8988T (cell line): ENCODE measurements at regions not wholly inside any gene's neighbourhood (a gene's known extent, or its start where the extent isn't known, plus 50 kb on each side); places are given as distances from the start of the nearest gene placed in this dataset.
"Not testable (repeated sequence)": the region's sequence is repeated elsewhere in the genome, so short reads cannot be mapped to it uniquely, and the experiment has no call there.

Source experiments
- DNase-seq: peaks from one replicate; pipeline ENCODE4 v3.0.0; 2011

DNA sequence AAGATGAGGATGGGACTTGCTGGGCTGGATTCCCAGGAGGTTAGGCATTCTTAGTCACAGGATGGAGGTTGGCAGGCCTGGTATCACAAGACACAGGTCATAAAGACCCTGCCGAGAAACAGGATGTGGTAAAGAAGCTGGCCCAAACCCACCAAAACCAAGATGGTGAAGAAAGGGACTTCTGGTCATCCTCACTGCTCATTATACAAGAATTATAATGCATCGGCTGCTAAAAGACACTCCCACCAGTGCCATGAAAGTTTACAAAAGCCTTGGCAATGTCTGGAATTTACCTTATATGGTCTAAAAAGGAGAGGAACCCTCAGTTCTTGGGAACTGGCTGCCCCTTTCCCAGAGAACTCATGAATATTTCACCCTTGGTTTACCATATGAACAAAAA is 345.5 kb upstream of the POM121L12 start:
- DNase-seq: no peak

DNA sequence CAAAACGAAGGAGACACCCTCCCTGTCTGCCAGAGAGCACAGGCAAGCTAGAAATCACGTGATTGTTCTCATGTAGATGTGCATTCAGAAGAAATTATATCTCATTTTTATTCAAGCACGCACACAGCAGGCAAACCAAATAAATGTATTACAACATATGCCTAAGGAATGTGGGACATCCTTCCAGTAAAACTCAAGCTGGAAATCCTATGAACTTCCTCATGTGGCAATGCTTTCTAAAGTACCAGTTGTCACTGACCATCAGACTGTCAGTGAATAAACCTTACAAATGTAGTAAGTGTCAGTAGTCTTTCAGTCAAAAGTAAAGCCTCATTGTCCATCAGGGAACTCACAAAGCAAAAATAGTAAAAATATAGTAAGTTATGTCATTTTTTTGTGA is 350.1 kb upstream of the POM121L12 start:
- no peak for DNase-seq

DNA sequence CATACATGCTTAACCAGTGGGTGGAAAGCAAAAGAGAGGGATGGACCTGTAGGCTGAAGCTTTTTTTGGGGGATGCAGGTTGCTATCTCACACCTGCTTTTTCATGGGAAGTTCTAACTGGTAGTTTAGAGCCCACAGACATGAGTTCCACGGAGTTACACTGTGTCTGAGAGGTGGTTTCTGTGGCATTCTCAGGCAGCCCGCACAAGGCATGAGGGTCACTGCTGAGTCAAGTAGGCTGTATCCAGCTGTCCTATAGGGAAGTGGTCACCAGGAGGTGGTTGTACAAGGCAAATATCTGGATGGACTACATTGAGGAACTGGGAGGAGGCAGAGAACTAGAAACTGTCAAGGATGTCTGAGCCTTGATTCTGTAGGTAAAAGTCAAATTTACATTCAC is 351.0 kb upstream of the POM121L12 start:
- DNase-seq: no peak

DNA sequence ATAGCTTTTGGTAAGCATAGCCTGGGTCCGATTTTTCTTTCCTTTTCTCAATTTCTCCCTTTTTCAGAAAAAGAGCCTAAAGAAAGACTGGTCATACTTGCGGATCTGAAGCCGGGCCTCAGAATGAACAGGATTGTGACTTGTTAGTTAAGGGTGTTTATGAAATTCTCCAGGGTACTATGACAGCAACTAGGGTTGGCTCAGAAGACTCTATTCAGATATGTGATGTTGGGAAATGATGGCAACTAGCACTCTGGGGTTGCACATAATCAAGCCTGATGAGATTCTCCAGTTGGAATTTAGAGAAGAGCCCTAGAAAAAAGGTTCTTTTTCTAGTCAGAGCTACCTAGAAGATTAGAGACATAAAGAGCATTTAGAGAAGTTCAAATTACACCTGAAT is 352.4 kb upstream of the POM121L12 start:
- DNase-seq: no peak

DNA sequence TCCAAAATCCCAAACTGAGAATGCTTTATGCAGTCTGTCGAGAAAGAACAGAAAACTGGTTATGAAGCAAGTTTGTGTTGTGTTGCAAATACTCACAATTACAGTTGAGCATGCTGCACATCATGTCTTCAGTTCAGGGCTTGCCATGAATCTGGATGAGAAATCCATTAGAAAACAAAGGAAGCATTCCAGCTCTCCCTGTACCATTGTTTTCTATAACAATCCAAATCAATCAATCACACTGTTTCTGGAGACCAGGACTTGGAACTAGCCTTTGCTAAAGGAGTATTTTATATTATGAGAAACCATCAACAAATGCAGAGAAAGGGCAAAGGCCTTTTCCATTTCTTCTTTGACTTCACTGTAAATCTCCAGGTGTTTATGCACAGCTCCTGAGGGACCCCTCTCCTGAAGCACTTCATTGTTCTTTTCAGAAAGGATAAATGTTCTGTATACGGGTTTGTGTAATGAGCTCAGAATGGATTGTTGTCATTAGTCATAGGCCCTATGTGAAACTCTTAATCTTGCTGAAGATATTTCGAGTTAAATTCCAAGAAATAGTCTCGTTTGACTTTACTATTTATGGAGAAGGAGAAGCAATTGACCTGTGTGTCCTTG is 364.7 kb upstream of the POM121L12 start:
- DNase-seq: no peak

DNA sequence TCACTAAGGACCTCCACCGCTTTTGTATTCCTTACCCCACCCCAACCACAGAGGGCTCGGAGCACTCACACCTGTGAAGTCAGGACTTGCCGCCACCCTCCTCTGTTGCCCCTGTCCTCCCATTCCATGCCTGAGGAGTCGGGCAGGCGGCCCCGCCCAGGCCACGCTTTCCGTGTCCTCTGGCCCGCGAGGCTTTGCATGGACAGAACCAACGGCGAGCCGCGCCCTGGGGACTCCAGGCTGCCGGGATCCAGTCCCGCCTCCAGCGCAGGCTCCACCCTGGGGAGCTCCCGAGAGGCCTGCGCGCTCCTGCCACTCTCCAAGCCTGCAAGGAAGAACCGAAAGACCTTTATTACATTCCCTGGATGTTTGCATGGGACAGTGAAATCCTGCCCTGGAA is 366.4 kb upstream of the POM121L12 start:
- DNase-seq: no peak

DNA sequence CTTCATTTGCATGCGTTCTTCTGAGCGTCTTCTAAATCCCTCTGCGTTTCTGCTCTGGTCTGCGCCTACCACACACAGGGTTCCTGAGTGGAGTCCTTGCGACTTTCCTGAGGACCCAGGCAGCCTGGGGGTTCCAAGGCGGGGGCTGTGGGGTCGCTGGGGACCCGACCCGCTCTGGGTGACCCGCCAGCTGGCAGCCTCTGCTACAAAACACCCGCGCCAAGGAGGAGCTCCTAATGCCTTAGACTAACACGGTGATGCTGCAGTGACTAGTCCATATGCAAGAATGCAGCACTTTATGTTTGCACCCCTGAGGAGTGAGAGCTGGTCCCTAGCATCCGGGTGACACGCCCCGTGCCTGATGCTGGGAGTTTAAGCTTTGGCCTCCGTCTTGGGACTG is 367.0 kb upstream of the POM121L12 start:
- DNase-seq: no peak

DNA sequence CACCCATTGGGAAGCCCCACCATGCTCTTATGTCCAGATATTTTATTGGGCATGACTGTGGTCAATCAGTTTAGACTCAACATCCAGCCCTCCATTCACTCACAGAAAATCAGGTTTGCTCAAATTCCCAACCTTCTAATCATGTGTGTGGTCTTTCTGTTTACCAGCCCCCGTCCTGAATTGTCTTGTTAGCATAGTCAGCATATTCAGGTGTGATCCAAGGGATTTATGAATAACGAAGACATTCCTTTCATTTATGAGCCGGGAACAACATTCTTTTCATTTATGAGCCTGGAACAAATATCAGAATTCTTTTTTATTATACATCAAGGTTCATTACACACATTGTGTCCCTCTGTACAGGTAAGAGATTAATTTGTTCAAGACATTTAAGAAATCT is 376.3 kb upstream of the POM121L12 start:
- DNase-seq: no peak

DNA sequence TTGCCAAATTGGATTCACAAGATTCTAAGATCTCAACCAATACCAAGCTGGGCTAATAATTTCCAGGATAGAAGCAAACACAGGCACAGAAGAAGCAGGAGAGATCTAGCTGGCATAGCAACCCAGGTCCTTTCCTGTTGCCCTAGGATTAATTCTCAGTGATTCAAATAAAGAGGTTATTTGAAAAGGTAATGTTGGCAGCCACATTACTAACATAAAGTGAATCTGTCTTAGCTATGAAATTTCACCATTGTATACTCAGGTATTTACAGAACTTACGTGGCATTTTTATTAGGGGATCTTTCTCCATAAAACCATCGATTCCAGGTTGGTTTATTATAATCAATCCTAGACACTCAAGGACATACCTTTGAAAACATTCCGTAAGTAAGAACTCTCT is 379.3 kb upstream of the POM121L12 start:
- DNase-seq: no peak

DNA sequence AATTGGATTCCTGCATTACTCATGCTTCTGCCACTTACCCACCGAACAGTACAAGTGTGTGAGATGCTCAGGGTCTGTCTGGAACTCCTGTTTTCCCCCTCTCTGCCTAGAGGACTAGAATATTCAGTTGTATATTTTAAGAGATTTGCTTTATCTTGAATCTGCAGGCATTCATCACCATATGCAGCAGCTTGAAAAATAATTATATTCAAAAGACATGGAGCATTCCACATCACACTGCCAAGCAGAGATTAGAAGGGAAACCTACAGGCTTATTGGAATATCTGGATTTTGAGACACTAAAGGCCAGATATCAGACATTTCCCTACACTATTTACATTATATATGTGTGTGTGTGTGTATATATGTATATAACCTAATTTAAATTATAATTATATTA is 382.8 kb upstream of the POM121L12 start:
- DNase-seq: no peak

DNA sequence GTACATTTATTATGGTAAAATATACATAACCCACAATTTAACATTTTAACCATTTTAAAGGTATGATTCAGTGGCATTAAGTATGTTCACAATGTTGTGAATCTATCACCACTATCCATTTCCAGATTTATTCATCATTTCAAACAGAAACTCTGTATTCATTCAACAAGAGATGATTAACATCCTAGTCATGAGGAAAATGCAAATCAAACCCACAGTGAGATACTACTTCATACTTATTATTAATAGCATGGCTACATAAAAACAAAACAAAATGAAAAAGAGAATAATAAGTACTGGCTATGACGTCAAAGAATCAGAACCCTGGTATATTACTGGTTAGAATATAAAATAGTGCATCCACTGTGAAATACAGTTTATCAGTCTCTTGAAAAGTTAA is 386.6 kb upstream of the POM121L12 start:
- DNase-seq: no peak

DNA sequence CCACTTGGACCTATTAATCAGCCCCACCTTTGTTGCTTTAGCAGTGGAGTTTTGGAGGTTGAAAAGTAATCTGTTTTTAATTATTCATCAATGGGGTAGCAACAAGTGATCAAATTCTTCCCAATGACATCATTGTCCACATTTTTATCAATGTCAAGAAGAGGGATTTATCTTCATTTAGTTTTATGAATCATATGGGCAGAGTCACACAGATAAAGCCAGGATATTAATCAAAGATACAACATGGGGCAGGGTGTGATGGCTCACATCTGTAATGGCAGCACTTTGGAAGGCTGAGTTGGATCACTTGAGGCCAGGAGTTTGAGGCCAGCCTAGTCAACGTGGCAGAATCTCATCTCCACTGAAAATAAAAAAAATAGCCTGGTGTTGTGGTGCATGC is 388.4 kb upstream of the POM121L12 start:
- DNase-seq: no peak

DNA sequence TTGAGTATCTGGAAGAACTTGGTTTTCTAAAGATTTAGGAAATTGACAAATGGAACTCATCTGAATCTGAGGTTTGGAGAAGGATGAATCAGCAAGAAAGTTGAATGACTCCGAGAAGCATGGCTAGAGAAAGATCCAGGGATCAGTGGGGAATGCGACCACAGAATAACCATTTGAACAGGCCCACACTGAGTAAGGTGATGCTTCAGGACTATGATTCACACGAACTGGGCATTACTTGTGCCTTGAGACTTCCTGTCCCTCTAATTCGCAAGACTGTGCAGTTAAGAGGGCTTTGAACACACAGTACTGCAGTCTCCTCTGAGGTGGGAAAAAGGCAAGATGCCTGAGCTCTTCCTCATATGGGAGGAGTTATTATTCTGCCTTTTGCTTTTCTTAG is 395.5 kb upstream of the POM121L12 start:
- DNase-seq: no peak

DNA sequence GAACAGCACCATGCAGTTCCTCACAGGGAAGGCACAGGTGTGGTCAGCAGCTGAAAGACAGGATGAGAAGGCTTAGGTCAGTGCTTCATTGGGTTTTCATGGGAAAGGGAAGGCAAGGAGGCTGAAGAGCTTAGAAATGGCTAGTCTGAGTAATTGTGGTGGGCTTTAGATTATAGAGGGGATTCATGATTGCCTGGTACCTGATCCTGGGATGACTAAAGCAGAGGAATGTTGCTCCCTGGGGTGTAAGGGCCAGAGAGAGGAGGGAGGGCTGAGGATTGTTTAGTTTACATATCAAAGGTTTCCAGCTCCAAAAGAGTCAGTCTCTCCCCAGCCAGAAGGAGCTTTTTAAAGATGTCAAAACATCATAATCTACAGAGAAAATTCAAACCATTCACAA is 396.3 kb upstream of the POM121L12 start:
- no peak for DNase-seq

DNA sequence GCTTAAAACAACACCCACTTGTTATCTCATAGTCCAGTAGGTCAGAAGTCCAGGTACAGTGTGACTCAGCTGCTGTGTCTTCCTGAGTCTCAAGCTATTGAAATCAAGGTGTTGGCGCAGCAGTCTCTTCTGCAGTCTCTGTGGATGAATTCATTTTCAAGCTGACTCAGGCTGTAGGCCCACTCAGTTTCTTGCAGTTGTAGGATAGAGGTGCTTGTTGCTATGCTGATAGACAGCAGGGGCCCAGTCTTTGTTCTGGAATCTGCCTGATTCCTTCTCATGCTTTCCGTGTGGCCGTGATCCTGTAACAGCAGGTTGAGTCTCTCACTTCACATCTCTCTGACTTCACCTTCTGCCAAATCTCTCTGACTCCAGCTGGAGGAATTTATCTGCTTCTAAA is 400.4 kb upstream of the POM121L12 start:
- DNase-seq: no peak

DNA sequence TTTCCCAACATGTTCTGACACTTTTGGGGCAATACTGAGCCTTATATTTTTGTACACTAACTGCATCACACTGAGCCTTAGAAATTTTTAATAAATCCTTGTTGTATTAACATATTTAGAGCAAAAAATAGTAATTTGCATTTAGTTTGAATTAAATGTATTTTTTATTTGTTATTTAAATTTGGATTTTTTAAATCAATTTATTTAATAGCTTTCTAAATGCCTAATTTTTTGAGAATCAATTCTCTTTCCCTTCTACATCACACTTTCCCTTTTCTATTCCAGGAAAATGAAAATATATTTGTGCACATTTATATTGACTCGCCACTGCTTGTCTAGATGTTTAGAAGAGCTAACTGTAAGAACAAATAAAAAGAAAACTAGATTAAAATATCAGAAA is 414.6 kb upstream of the POM121L12 start:
- DNase-seq: no peak

DNA sequence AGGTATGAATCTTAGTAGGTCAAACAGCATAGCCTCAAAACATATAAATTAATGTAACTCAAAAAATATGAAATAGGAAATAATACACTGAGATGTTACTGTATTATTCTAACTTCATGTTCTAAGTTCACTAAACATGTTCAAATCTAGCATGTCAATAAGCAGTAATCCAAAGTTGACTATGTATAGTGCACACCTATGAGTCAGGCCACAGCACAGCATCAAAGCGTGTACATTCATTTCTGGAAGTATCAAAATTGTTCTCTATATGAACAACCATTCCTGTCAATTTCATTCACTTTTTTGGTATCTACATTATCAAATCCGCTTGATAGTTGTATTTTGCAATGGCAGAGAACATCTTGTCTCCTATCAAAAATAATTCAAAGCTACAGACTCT is 418.9 kb upstream of the POM121L12 start:
- DNase-seq: no peak

DNA sequence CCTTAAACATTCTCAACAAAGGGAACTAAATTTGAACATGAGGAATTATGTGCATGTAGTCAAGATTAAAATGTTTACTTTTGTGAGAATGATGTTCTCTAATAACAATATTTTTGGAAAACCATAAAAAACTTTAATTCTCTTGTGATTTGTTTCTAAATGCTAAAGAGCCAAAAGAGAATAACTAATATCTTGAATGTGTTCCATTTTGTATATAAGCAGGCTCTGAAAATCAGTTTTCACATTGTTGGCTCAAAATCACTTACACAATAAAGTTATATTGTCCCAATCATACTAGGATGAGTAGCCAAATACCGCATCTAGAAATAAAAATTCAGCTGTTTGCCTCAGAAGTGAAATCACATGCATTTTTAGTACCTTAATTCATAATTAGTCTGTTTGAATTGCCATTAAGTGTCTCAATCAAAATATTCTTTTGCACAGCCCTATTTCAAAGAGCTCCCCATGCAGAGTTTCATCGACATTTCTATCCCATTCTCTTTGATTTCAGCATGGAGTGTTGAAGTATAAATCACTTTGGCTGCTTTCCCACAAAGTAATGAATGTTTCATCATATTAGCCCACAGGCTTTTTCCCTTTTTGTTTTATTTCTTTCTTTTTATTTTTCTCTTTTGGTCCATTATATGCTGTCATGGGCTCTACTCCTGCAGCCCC is 420.3 kb upstream of the POM121L12 start:
- DNase-seq: no peak

DNA sequence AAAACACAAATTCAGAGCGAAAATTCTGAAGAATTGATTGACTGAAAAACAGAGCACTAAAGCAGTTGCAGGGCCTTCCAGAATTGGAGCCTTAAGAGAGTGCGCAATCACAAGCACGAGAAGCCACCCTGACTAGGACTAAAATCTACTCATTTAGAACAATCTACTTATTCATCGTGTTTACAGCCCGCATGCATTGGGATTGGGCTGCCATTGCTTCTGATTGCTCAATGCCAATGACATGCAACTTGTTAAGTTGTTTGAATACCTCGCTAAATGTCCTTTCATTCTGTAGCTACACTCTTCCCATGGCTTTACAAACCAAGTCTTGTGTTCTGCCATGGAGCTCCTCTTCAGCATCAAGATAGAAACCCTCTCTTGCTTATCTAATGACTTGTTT is 425.9 kb upstream of the POM121L12 start:
- DNase-seq: no peak

DNA sequence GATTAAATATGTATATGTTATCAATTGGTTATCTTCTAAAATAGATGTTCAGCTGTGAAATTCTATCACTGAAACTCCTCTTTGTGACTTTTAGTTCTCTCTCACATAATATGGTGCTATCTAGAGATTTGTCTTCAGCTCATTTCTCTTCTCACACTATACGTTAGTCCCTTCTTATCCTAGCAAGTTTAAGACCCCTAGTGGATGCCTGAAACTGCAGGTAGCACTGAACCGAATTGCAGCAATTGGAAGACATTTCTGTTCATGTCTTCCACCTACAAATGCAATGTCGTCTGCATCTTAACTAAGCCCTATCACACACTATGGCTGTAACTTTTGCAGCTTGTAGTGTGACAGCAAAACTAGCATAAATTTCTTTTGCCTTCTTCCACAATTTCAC is 442.7 kb upstream of the POM121L12 start:
- no peak for DNase-seq

DNA sequence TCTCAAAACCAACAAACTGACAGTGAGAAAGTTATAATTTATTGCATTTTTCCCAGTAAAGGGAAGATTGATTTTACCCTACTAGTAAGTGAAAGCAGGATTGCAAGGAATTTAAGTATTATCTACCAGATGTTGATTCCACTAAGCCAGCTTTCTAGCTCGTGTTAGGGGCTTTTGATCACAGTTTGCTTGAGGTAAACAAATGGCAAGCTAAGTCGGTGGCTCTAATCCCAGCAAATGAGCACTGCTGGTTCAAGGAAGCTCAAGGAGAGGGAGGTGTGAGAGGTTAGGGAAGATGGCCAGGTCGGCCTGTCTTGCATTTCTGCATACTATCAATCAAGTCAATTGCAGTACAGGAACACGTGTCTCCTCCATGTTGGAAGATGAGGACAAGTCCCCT is 448.7 kb upstream of the POM121L12 start:
- no peak for DNase-seq

DNA sequence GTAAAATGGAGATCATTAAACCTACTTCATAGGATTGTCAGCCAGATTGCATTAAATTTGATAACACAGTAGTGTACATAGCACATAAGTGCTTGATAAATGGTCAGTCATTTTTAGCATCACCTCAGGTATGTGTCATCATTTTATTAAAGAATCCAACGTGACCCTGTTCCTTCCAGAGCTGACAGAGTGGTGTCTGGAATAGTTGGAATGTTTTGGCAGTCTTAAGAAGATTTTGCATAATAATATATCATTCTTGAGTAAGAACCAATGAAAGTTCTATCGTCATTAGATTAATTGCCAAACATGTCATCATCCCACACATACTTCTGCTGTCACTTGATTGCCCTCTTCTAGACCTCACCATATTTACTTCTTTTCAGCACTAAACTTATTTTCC is 451.4 kb upstream of the POM121L12 start:
- no peak for DNase-seq

DNA sequence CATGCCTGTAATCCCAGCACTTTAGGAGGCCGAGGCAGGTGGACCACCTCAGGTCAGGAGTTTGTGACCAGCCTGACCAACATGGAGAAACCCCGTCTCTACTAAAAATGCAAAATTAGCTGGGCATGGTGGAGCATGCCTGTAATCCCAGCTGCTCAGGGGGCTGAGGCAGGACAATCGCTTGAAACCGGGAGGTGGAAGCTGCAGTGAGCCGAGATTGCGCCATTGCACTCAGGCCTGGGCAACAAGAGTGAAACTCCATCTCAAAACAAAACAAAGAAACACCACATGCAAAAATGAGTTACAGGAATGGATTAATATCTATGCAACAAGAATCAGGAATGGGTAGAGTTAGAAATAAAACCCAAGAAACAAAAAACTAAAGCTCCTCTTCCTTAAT is 462.3 kb upstream of the POM121L12 start:
- not testable (repeated sequence) for DNase-seq

DNA sequence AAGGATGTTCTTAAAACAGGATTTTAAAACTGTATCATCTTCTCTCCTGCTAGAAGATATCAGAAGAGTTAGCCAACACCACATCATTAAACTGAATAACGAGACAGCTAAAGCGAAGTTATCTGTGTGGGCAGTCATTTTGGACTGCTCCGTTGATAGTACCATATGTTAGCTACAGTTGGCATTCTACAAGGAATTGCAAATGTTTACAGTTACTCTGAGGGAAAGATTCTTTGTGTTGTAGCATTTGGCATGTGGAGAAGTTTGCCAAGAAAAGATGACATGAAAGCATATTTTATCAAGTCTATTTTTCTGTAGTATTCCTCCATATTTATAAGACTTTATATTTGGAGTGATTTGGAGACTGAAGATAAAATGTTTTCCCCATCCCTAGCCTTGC is 464.4 kb upstream of the POM121L12 start:
- no peak for DNase-seq

DNA sequence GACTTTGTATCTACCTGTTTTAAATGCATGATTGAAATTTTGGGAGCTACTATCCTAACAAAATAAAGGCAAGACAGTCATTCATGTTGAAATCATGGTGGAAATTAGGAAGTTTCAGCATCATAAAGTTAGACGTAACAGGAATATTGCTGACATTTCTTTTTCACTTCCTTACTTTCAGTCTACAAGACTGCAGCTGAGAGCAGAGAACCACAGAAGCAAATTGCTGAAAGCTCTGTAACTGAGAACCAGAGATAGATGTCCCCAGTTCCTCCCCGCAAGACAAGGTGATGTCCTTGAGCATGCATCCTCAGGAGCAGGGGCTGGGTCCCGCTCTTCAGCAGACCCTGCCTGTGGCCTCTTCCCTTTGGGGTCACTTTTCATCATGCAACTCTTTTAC is 466.3 kb upstream of the POM121L12 start:
- DNase-seq: no peak
